C4-2B (cell line): ENCODE measurements at regions not wholly inside any gene's neighbourhood (a gene's known extent, or its start where the extent isn't known, plus 50 kb on each side); places are given as distances from the start of the nearest gene placed in this dataset.

Experiments
- CTCF ChIP-seq: fragments of 450-650 bp; conservative IDR thresholded peaks from 2 replicates; pipeline ENCODE4 v1.5.1; 2017; ENCODE audit warnings: mild to moderate bottlenecking
- ZFX ChIP-seq: fragments of 450-650 bp; IDR thresholded peaks from 2 replicates; pipeline ENCODE4 v1.6.1; 2017

- no peak for TF ChIP-seq CTCF
- TF ChIP-seq ZFX = no peak
Observed at GRCh38 chr19:28915202-28915601, 297.7 kb downstream of the UQCRFS1 start.
